Activated CD8-positive, alpha-beta T cell treated with anti-CD3 and anti-CD28 coated beads, Interleukin-2, amount 10 ng/mL, durations not matched to agents 7 days and 5 days (primary cell): ENCODE measurements at regions not wholly inside any gene's neighbourhood (a gene's known extent, or its start where the extent isn't known, plus 50 kb on each side); places are given as distances from the start of the nearest gene placed in this dataset.

Source experiments
- ATAC-seq: fragments of 150-1000 bp; cut with Tn5 transposase; one replicate; pipeline ENCODE4 v1.10.0; 2021; ENCODE audit warnings: moderate library complexity
- CTCF ChIA-PET: fragments of 350-600 bp; sonication (Branson Sonifier 250); formaldehyde crosslinking; loops from one replicate; lab custom pipeline; 2021; ENCODE audit warnings: antibody characterized with exemption; lab: Charles Lee
- POLR2A ChIA-PET: fragments of 350-600 bp; sonication (Branson Sonifier 250); formaldehyde crosslinking; loops from one replicate; lab custom pipeline; 2021; ENCODE audit warnings: antibody characterized with exemption; lab: Charles Lee
- DNase-seq: peaks from one replicate; pipeline ENCODE4 v3.0.0-alpha.2; 2020
- H3K27ac Mint-ChIP-seq: one replicate; pipeline ENCODE4 v1.8.0; 2021; ENCODE audit warnings: mild to moderate bottlenecking, mixed read lengths
- H3K27me3 Mint-ChIP-seq: one replicate; pipeline ENCODE4 v1.8.0; 2021; ENCODE audit warnings: low read depth, mixed read lengths
- H3K36me3 Mint-ChIP-seq: one replicate; pipeline ENCODE4 v1.8.0; 2021; ENCODE audit warnings: low read depth, mixed read lengths
- H3K4me1 Mint-ChIP-seq: one replicate; pipeline ENCODE4 v1.8.0; 2021; ENCODE audit warnings: low read depth, mixed read lengths
- H3K4me3 Mint-ChIP-seq: one replicate; pipeline ENCODE4 v1.8.0; 2021; ENCODE audit warnings: mild to moderate bottlenecking, mixed read lengths
- H3K9me3 Mint-ChIP-seq: one replicate; pipeline ENCODE4 v1.8.0; 2022; ENCODE audit warnings: mixed read lengths; ENCODE audit not compliant: insufficient read depth

DNA sequence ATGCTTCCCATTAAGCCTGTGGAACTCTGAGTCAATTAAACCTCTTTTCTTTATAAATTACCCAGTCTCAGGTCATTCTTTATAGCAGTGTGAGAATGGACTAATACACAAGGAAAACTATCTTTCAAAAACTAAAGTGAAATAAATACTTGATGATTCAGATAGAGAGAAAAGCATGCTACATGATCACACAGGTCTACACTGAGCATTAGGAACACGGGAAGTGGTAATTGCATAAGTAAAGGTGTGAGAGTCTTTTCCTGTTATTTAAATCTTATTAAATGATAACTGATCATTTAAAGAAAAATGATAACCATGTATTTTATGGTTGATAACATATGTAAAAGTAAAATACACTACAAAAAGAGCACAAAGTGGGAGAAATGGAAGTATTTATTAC lies 812.0 kb upstream of the RAB6C start:
- no peaks in the 10 kb centered on the region for H3K9me3 Mint-ChIP-seq
- no peak overlapping the region for H3K27ac Mint-ChIP-seq
- ChIA-PET CTCF (no interaction called here), POLR2A (no interaction called here)
- DNase-seq (no peak), ATAC-seq (no peak)
- H3K27me3 Mint-ChIP-seq = no peaks in the 10 kb centered on the region
- no peaks in the 10 kb centered on the region for H3K36me3 Mint-ChIP-seq
- no peak overlapping the region for H3K4me3 Mint-ChIP-seq
- no peaks in the 10 kb centered on the region for H3K4me1 Mint-ChIP-seq

DNA sequence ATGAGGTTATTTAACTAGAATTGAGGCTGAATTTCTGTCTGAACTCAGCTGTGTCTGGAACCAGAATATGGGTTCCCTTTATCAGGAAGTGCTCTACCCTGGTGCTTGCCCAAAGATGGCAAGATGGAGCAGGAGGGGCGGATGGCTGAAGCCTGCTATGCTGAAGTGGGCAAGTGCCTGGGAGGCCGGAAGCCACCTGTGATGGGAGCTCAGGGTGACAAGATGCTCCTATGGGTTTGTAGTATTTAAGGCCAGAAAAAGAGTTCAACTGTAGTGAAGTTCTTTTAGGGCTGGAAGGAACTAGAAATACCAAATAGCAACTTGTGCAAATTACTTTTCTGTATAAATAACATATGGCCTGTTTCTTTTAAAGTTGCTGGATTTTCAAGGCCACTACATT lies 808.9 kb upstream of the RAB6C start:
- CTCF ChIA-PET = no interaction called here
- no peak for ATAC-seq

DNA sequence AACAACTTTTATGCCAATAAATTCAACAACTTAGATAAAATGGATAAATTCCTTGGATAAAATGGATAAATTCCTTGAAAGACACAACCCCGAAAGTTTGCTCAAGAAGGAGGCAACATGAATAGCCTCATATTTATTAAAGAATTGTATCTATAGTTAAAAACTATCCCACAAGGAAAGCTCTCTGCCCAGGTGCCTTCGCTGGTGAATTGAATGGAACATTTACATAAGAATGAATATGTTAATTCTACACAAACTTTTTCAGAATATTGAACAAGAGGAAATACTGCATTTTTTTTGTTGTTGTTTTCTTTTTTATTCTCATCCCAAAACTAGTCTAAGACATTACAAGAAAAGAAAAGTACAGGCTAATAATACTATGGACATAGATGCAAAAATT lies 805.3 kb upstream of the RAB6C start:
- H3K27ac Mint-ChIP-seq = no peak overlapping the region
- H3K4me3 Mint-ChIP-seq = no peak overlapping the region
- DNase-seq = no peak
- no peaks in the 10 kb centered on the region for H3K4me1 Mint-ChIP-seq
- H3K36me3 Mint-ChIP-seq = no peaks in the 10 kb centered on the region
- POLR2A ChIA-PET = no interaction called here
- ATAC-seq = no peak
- CTCF ChIA-PET = no interaction called here
- no peaks in the 10 kb centered on the region for H3K27me3 Mint-ChIP-seq
- no peaks in the 10 kb centered on the region for H3K9me3 Mint-ChIP-seq

More for the DNA sequence above, 808.9 kb upstream of the RAB6C start:
- DNase-seq = no peak
- Mint-ChIP-seq H3K27me3 (no peaks in the 10 kb centered on the region), H3K27ac (no peak overlapping the region), H3K9me3 (no peaks in the 10 kb centered on the region), H3K4me1 (no peaks in the 10 kb centered on the region), H3K4me3 (no peak overlapping the region), H3K36me3 (no peaks in the 10 kb centered on the region)
- POLR2A ChIA-PET = no interaction called here

DNA sequence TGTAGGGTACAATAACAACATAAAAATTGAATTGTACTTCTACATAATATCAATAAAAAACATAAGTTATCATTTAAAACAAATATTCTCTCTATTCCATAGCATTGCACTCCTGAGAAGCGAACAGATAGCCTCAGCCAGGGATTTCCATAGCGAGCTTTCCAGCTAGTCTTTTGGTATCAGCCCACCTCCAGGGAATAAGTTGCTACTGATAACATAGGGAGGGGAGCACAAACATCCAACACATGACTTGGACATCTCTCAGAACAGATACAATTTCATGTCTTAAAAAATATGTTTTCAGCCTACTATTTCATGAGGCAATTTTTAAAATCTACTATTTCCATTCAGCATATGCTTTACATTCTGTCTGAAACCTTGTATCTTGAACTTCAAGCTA lies 804.4 kb upstream of the RAB6C start:
- no peak overlapping the region for H3K27ac Mint-ChIP-seq
- no peak for ATAC-seq
- H3K4me3 Mint-ChIP-seq = no peak overlapping the region
- CTCF ChIA-PET = no interaction called here
- POLR2A ChIA-PET = no interaction called here
- no peaks in the 10 kb centered on the region for H3K9me3 Mint-ChIP-seq
- no peaks in the 10 kb centered on the region for H3K27me3 Mint-ChIP-seq
- H3K4me1 Mint-ChIP-seq = no peaks in the 10 kb centered on the region
- no peaks in the 10 kb centered on the region for H3K36me3 Mint-ChIP-seq
- no peak for DNase-seq

DNA sequence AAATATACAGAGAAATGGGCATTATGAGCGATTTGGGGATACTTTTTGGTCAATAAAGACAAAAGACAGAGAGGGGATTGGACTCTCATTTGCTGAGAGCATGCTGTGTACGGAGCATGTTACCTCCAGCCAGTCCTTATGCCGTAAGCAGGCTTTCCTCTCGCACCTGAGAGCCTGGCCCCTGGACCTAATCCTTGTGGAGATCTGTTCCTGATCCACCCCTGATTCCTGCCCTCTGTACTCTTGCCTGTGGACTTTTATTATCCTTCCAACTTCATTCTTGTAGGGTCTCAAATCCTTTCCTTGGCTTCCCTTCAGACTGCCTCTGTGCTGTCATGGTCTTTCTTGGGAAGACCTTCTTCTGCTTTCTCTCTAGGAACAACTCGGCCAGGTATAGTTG lies 803.1 kb upstream of the RAB6C start:
- ATAC-seq (no peak), DNase-seq (no peak)
- Mint-ChIP-seq H3K9me3 (no peaks in the 10 kb centered on the region), H3K27ac (no peak overlapping the region), H3K4me3 (no peak overlapping the region), H3K4me1 (no peaks in the 10 kb centered on the region), H3K36me3 (no peaks in the 10 kb centered on the region), H3K27me3 (no peaks in the 10 kb centered on the region)
- CTCF ChIA-PET = no interaction called here
- POLR2A ChIA-PET = no interaction called here

DNA sequence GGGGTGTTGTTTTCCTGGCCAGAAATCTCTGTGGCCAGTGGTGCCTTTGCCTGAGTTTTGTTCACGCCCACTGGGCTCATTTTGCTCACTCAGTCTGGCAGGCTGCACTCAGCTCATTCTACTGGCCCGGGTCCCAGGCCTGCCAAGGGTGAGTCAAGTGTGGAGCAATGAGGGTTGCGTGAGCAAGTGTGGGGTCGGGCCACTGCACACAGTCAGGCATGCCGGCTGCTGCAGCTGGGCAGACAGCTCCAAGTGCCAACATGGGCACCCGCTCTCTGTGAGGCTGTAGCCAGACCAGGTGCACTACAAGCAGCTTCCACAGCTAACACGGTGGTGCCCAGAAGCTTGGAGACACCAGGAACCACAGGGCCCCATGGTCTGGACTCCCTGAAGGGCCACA lies 801.1 kb upstream of the RAB6C start:
- Mint-ChIP-seq H3K27ac (no peak overlapping the region), H3K4me1 (no peaks in the 10 kb centered on the region), H3K27me3 (peaks cover 2% of the 10 kb centered on the region), H3K4me3 (no peak overlapping the region), H3K9me3 (no peaks in the 10 kb centered on the region), H3K36me3 (no peaks in the 10 kb centered on the region)
- ChIA-PET POLR2A (no interaction called here), CTCF (no interaction called here)
- no peak for ATAC-seq
- DNase-seq = no peak

DNA sequence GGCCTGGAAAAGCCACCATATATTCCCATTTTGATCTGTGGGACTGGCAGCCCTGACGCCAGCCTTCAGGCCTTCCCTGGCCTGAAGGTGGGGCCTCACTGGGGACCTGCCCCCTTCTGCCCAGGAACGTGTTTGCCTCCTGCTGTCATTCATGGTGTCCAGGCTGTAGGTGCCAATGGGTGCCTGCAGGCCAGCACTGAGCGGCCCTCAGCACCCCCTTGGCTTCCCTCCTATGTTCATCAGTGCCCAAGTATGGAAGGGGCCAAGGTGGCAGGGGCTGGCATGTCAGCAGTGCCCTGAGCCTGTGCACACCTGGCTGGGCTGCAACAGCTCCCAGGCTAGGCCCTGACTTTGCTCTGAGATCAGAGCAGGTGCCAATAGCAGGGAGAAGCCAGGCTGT lies 800.3 kb upstream of the RAB6C start:
- Mint-ChIP-seq H3K27me3 (peaks cover 2% of the 10 kb centered on the region), H3K36me3 (no peaks in the 10 kb centered on the region), H3K27ac (no peak overlapping the region), H3K9me3 (no peaks in the 10 kb centered on the region), H3K4me3 (no peak overlapping the region), H3K4me1 (no peaks in the 10 kb centered on the region)
- POLR2A ChIA-PET = no interaction called here
- ATAC-seq (no peak), DNase-seq (no peak)
- CTCF ChIA-PET = no interaction called here

DNA sequence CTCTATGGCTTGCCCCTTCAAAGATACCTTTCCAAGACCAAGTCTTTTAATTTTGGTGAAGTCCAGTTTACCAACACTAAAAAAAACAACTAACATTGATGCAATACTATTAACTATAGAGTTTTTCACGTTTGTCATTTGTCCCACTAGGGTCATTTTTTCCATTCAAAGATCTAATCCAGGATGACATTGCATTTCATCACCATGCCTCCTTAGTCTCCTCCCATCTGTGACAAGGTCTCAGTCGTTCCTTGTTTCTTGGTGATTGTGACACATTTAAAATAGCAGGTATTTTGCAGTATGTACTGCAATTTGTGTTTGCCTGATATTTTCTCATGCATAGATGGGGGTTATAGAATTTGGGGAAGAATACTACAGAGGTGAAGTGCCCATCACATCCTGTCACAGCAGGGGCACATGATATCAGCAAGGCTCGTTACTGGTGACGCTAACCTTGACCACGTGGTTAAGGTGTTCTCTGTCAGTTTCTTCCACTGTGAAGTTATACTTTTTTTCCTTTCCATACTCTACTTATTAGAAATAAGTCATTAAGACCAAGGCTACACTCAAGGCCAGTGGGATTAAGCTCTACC lies 799.2 kb upstream of the RAB6C start:
- Mint-ChIP-seq H3K9me3 (no peaks in the 10 kb centered on the region), H3K36me3 (no peaks in the 10 kb centered on the region), H3K27ac (no peak overlapping the region), H3K4me3 (no peak overlapping the region), H3K4me1 (no peaks in the 10 kb centered on the region), H3K27me3 (peaks cover 2% of the 10 kb centered on the region)
- POLR2A ChIA-PET = no interaction called here
- ATAC-seq (no peak), DNase-seq (no peak)
- CTCF ChIA-PET = no interaction called here

DNA sequence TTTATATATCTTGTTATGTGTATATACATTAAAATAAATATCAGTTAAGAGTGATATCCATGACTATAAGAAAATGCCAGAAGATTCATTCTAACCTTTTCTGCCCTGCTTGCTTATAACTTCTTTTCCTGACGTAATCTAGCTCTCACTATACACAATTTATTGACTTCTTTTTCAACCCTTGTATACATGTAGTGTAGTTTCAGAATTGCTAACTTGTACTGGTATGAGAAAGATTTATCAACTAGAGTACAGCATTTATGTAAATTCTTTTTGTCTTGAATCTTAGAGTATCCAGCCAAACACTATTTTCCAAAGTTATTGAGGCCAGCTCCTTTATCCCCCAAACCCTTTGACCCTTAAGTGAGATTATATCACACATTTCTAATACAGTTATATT lies 798.0 kb upstream of the RAB6C start:
- POLR2A ChIA-PET = no interaction called here
- no peak overlapping the region for H3K27ac Mint-ChIP-seq

DNA sequence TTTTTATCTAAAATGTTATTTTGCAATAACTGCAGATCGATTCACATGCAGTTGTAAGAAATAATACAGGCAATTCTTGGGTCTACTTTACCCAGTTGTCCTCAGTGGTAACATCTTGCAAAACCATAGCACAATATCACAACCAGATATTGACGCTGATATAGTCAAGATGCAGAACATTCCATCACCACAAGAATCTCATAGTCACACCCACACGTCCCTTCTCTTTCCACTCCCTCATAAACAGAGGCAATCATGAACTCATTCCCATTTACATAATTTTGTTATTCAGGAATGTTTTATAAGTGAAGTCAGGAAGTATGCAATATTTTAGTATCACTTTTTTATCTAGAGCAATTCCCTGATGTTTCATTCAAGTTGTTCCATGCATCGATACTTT lies 797.5 kb upstream of the RAB6C start:
- Mint-ChIP-seq H3K27me3 (peaks cover 2% of the 10 kb centered on the region), H3K4me1 (no peaks in the 10 kb centered on the region), H3K4me3 (no peak overlapping the region), H3K9me3 (no peaks in the 10 kb centered on the region), H3K36me3 (no peaks in the 10 kb centered on the region), H3K27ac (no peak overlapping the region)
- POLR2A ChIA-PET = no interaction called here
- CTCF ChIA-PET = no interaction called here
- ATAC-seq (no peak), DNase-seq (no peak)

More for the DNA sequence above, 798.0 kb upstream of the RAB6C start:
- no peaks in the 10 kb centered on the region for H3K4me1 Mint-ChIP-seq
- H3K4me3 Mint-ChIP-seq = no peak overlapping the region
- ATAC-seq (no peak), DNase-seq (no peak)
- no peaks in the 10 kb centered on the region for H3K9me3 Mint-ChIP-seq
- no peaks in the 10 kb centered on the region for H3K36me3 Mint-ChIP-seq
- CTCF ChIA-PET = no interaction called here
- peaks cover 2% of the 10 kb centered on the region for H3K27me3 Mint-ChIP-seq

DNA sequence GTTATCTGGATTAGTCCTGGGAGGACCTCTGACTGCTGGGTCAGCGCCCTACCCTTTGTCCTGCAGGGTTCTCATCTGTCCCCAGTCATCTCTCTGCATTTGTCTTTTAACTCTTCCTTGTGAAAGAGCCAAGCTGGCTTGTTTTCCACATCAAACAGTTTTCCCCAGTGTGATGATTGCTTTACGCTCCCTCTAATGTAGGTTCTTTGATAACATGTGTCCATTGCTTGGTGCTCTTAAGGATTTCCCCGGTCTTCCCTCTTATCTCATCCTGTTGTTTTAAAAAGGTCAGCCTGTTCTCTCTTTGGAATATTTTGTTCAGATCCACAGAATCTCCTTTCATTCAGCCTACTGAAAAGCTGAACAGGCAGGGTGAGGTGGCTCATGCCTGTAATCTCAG lies 792.1 kb upstream of the RAB6C start:
- Mint-ChIP-seq H3K27ac (no peak overlapping the region), H3K4me3 (no peak overlapping the region), H3K27me3 (peaks cover 2% of the 10 kb centered on the region), H3K4me1 (no peaks in the 10 kb centered on the region), H3K9me3 (no peaks in the 10 kb centered on the region), H3K36me3 (no peaks in the 10 kb centered on the region)
- no peak for DNase-seq
- no peak for ATAC-seq
- CTCF ChIA-PET = no interaction called here
- POLR2A ChIA-PET = no interaction called here

DNA sequence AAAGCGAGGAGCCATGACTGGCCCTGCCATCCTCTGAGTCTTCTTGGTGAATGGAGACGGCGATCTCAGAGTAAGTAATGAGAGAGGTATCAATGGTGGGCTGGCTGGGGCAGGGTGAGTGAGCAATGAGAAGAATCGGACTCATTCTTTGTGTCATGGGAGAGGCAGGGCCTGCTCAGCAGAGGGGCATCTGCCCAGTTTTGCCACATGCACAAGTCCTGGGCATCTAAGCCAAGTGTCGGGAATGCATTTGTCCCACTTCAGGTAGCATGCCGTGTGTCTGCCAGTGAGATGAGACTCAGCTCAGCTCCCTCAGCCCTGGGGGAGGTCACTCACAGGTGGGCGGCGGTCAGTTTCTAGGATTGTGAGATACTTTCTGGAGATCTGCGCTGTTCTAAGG lies 791.0 kb upstream of the RAB6C start:
- ATAC-seq (no peak), DNase-seq (no peak)
- ChIA-PET CTCF (no interaction called here), POLR2A (no interaction called here)
- H3K4me3 Mint-ChIP-seq = no peak overlapping the region
- H3K36me3 Mint-ChIP-seq = no peaks in the 10 kb centered on the region
- H3K4me1 Mint-ChIP-seq = no peaks in the 10 kb centered on the region
- no peaks in the 10 kb centered on the region for H3K27me3 Mint-ChIP-seq
- no peak overlapping the region for H3K27ac Mint-ChIP-seq
- no peaks in the 10 kb centered on the region for H3K9me3 Mint-ChIP-seq

DNA sequence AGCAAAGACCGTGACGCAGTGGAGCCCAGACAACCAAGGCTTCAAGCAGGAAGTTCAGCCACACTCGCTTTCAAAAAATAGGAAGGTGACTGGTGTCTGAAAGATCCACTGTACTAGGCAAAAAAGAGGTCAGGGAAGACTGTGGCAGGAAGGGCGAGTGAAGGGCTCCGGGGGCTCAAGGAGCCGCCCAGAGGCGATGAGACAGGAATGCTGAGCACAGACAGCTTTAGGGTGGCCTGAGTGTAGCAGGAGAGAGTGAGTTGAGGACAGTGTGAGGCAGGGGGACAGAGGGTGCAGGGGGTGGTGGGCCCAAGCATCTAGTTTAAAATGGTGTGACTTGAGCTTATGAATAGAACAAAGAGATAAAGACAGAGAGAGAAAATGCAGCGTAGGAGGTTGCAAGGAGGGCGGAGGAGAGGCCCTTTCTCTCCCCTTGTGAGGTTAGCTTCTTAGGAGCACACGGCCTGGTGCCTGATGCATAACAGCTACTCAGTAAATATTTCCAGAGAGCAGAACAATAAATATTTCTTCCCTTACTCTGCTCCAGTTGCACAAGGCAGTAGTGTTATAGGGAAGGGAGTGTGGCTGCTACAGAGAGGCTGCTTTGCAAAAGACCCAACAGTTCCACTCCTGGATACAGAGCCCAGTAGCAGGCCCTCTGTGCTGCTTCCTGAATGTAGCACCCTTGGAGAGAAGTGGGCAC lies 789.7 kb upstream of the RAB6C start:
- Mint-ChIP-seq H3K36me3 (no peaks in the 10 kb centered on the region), H3K27ac (no peak overlapping the region), H3K27me3 (no peaks in the 10 kb centered on the region), H3K9me3 (no peaks in the 10 kb centered on the region), H3K4me1 (no peaks in the 10 kb centered on the region), H3K4me3 (no peak overlapping the region)
- no peak for DNase-seq
- no peak for ATAC-seq
- POLR2A ChIA-PET = no interaction called here
- CTCF ChIA-PET = no interaction called here
